SW480 (cell line): ENCODE measurements at regions not wholly inside any gene's neighbourhood (a gene's known extent, or its start where the extent isn't known, plus 50 kb on each side); places are given as distances from the start of the nearest gene placed in this dataset.

Source experiments
- DNase-seq: peaks from one replicate; pipeline ENCODE4 v3.0.0-alpha.2; 2016; ENCODE audit warnings: low spot score

DNA sequence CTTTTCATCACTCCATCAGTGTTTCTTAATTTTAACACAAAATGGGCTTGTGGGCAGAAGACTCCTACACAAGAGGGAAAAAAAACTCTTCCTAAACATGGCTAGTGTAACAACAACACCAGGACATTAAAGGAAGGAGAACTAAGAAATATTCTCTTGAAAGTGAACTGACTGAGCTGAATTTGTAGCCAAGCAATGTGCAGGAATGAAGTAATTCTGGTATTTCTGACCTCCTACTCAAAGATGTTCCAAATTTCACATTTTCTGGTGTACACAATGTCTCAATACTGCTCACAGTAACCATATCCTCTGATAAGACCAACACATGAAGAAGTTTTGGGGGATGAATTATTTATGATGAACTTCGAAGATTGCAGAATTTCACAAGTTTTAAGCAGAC, 357.3 kb downstream of the DUSP6 start:
- DNase-seq: no peak

DNA sequence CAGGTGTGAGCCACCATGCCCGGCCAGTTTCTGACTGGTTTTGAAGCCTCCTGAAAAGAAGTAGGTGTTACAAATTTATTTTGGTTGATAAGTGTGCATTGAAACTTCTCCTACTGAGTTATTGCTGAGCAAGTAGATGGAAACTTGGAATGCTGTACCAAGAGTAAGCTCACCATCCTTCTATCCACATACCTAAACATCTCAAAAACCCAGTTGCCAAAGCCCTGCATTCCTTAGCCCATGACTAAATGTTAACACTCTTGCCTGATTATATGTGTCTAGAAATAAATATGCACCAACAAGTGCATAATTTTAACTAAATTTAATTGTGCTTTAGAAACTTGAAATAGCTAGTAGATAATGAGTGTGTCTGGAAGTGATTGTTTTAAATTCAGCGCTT, 357.8 kb downstream of the DUSP6 start:
- no peak for DNase-seq

DNA sequence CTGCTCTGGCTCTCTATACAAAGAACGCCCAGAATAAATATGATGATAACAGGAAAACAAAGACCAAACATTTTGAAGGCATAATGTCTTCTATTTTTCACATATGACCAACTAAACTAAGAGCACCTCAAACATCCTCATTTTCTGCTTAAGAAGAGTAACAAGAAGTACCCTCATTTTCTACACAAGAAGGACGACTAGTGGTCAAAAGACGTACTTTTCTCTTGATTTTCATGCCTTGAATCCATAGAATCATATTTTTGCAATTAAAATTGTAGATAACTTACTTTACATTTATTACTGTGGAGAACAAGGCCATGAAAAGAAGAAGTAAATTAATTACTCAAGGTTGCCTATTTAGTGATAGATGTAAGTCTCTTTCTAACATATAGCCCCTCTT, 358.6 kb downstream of the DUSP6 start:
- DNase-seq: peak; percentile 63

DNA sequence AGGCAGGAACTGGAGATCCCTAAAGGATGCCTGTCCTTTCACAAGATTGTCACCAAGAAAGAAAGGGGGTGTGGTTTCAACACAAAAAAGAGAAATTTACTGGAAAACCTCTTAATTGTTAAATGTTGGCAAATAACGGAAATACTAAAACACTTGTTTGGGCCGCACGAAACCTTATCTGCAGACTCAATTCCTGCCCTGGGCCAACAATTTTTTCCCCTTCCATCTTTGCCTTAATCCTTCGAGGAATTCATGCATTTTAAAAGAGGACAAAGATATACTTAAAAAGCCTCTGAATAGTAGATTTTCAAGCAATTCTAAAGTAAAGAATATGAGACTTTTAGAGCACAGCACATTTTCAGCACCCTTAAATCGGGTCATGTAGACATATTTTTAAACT, 366.2 kb downstream of the DUSP6 start:
- no peak for DNase-seq

DNA sequence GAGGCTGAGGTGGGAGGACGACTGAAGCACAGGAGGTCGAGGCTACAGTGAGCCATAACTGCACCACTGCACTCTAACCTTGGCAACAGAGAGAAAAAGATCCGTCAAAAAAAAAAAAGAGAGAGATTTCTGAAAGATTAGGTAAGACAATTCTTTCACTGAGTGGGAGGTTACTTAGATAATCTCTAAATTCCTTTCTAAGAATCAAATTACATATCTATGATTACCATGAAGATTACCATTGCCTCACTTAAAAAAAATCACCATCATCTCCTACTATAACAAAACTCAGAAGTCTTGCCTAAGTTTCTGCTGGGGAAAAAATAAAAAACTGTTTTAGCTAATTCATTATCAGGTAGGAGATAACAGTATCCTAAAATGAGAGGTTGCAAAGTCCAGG, 366.7 kb downstream of the DUSP6 start:
- DNase-seq: no peak

DNA sequence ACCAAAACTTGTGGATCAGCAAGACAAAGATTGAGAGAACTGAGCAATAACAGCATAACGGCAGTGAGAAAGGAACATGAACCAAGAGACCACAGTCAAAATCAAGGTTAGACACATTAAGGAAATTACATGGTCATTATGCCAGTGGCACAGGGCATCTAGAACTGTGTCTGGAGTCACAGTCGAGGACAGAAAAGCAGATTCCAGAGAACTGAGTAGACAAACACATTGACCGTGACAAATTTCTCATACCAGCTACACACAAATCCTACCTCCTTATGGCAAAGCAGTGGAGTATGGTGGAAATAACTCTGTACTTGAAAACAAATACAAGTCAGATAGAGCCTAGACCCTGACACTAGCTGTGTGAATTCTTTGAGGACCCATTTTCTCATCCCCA, 367.3 kb downstream of the DUSP6 start:
- DNase-seq: no peak

GRCh38 chr12:88982694-88983093, 369.6 kb downstream of the DUSP6 start:
- no peak for DNase-seq

GRCh38 chr12:88977115-88977514, 375.2 kb downstream of the DUSP6 start:
- no peak for DNase-seq

DNA sequence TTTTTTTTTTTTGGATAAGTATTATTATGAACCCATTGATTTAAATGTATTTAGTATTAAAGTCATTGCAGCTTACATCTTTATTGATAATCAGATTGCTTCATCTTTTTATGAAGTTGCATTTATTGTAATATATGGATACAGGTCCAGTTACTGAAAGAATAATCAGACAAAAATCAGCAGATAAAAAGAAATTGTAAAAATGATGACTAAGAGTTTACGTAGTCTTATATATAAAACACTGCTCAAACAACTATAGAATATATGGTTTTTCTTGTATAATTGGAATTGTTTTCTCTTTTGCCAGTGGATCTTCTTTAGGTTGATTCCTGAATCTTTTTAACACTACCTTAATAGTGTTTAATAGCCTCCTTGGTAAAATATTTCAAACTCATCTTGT, 378.3 kb downstream of the DUSP6 start:
- DNase-seq: no peak

DNA sequence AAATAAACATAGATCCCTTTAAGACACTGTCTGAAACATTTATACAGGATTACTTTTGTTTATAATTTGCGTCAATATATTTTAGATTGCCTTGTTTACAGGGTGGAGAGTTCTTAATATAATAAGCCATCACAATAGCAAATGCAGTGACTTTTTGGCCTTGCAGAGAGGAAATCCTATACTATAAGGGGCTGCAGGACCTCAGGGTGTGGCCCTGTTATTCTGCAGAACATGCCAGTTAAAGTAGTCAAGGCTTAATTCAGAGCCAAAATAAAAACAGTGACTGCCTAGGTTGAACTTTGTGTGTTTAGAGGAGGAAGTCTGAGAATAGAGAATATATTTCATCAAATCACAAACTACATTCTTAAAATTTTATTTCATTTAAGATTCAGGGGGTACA, 381.6 kb downstream of the DUSP6 start:
- no peak for DNase-seq

DNA sequence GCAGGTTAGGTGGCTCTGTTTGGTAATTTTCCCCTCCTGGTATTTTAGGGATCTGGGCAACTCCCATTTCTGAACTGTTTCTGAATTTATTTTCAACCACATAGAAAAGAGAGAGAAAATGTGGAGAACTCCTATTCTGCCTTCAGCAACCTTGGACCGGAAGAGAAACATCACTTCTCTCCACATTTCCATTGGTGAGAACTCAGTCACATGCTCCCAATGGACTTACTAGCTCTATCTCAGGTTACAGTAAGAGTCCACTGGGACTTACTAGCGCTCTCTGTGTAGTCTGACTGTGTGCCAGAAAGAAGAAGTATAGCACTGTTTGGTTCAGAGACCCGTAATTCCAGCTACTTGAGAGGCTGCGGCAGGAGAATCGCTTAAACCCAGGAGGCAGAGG, 383.2 kb downstream of the DUSP6 start:
- no peak for DNase-seq

DNA sequence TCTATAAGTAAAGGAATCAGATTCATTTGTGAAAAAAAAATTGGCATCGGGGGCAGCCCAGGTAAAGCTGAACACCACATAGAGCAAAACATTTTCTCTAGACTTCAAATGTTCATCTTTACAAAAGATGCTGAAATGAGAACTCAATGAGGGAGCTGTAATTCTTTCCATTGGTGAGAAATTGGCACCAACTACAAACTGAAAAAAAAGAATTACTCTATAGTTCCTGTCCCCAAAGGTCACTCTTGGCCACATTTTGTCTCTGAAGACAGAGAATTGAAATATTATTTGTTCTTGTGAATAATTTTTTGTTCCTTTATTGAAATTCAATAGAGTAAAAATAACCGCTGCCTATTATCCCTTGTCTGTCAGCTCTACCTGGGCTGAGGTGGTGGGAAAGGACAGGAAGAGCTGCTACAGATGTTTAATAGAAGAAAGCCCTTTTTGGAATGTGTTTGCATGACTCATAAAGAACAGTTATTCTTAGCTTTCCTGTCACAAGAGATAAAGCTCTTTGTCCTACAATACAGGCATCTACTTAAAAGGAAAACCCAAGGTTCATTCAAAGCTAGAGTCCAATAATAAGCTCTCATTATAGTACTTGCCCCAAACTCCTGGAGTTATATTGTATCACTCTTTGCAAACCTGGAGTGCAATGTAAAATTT, 380.1 kb upstream of the KITLG start:
- peak; percentile 70 for DNase-seq

GRCh38 chr12:88958946-88959345, 378.7 kb upstream of the KITLG start:
- no peak for DNase-seq

DNA sequence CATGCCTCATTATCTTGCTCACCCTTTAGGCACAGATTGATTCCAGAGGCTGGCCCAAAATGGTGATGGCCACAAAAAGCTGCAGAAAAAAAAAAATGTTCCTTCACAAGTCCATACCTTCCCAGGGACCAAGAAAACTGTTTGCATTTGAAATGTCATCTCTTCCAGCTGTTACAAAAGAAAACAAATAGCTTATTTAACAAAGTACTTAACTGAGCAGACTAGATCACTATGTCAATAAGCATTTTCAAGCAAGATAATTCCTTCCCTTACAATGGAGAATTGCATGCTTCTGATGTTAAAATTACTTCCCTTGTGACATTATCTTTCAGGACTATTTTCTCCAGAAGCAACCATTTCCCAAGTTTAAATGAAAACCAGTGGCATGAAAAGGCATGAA, 377.9 kb upstream of the KITLG start:
- no peak for DNase-seq

- DNase-seq: no peak
These were observed 377.1 kb upstream of the KITLG start for GRCh38 chr12:88957358-88957757.

- DNase-seq: no peak
These were observed 375.3 kb upstream of the KITLG start for GRCh38 chr12:88955531-88955930.

DNA sequence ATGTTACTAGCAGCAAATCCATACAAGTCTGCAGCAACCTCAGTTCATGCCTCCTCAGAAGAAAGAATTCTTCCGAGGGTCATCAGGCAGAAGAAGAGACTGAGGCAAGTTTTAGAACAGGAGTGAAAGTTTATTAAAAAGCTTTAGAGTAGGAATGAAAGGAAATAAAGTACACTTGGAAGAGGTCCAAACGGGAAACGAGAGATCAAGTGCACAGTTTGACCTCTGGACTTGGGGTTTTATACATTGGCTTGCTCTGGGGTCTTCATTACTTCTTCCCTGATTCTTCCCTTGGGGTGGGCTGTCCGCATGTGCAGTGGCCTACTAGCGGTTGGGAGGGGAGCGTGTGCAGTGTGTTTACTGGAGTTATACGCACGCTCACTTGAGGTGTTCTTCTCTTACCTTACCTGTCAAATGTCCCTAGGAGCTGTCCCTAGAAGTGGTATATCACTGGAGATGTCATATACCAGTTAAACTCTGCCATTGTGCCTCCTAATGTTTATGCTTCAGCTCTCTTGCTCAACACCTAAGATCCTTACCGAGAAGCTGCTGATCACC, 372.8 kb upstream of the KITLG start:
- no peak for DNase-seq

- no peak for DNase-seq
These were observed 372.3 kb upstream of the KITLG start for GRCh38 chr12:88952562-88952942.

GRCh38 chr12:88951860-88952561, 371.7 kb upstream of the KITLG start:
- no peak for DNase-seq

GRCh38 chr12:88951177-88951576, 370.9 kb upstream of the KITLG start:
- no peak for DNase-seq

DNA sequence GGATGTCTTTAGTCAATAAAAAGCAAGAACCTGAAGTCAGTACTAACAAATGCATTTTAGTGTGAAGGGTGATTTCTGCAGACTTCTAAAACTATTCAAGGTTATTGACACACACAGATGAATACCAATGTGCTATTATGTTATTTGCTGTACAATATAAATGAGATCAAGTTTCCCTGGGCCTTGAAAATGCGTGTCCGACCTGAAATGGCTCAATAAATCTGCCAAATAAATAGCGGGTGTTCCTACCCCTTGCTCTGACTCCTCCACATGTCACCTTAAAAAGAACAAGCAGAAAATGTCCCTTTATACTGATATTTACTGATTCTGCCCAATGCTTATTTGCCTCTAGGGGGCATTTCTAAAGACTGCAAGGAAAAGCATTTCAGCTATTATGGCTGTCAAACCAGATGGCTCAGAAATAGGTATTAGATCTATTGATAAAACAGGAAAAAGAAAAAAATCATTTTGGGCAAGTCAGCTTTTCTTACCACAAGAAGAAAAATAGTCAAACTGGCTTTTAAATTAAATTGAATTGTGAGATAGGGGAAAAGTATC, 367.3 kb upstream of the KITLG start:
- DNase-seq: no peak

- DNase-seq: peak; percentile 30
These were observed 366.2 kb upstream of the KITLG start for GRCh38 chr12:88946372-88946997.
